Spleen (tissue), 7 donors: ENCODE measurements at regions not wholly inside any gene's neighbourhood (a gene's known extent, or its start where the extent isn't known, plus 50 kb on each side); places are given as distances from the start of the nearest gene placed in this dataset.

ENCODE experiments used
- POLR2A ChIP-seq, 3 donors: fragments of 450-650 bp; IDR thresholded peaks; one replicate each; pipeline ENCODE4 v1.5.1; 2017; ENCODE audit warnings: antibody characterized with exemption in 3 of 3, mild to moderate bottlenecking in 1 of 3
- POLR2AphosphoS5 ChIP-seq, 3 donors: sonication (generic); formaldehyde crosslinking; IDR thresholded peaks; one replicate each; pipeline ENCODE4 v1.5.1; 2017; ENCODE audit warnings: antibody characterized with exemption in 3 of 3
- TF ChIP-seq, protein P1 (sequence below), 11 experiments: fragments of 200-600 bp in 7 of 11; fragments of 450-650 bp in 4 of 11; sonication (generic) in 4 of 11; IDR thresholded peaks in 8 of 11; conservative IDR thresholded peaks in 3 of 11; 1 replicate in 7 of 11; 2 replicates in 4 of 11; pipeline versions ENCODE4 v1.4.0 to v1.8.0; 2016 to 2021; ENCODE audit warnings: antibody characterized with exemption in 11 of 11, inconsistent platforms in 4 of 11, mild to moderate bottlenecking in 1 of 11
- donor health status: DM: no; HTN: no; CAD: no; lungs with moderate emphysema.
- donor health status: DM: no; HTN: no; CAD: no.
- donor health status: DM: no; HTN: no; CAD: no.

DNA sequence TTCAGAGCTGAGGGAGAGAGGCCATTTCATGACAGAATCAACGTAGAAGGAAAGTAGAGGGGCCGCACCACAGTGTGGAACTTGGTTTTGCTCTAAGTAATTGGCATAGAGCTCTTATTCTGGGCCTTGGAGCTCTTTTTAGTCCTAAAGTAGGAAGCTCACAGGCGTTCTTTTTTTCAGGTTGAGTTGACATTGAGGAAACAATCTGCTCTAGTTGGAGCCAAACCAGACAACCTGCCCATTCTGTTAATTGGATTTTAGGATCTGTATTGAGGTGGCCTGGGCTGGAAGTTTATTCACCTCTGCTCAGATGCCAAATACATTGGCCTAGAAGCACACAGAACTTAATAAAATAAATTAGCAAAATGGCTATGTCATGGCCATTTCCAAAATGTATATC, 1093.9 kb downstream of the ADGRL2 start:
- TF ChIP-seq, protein P1, sequence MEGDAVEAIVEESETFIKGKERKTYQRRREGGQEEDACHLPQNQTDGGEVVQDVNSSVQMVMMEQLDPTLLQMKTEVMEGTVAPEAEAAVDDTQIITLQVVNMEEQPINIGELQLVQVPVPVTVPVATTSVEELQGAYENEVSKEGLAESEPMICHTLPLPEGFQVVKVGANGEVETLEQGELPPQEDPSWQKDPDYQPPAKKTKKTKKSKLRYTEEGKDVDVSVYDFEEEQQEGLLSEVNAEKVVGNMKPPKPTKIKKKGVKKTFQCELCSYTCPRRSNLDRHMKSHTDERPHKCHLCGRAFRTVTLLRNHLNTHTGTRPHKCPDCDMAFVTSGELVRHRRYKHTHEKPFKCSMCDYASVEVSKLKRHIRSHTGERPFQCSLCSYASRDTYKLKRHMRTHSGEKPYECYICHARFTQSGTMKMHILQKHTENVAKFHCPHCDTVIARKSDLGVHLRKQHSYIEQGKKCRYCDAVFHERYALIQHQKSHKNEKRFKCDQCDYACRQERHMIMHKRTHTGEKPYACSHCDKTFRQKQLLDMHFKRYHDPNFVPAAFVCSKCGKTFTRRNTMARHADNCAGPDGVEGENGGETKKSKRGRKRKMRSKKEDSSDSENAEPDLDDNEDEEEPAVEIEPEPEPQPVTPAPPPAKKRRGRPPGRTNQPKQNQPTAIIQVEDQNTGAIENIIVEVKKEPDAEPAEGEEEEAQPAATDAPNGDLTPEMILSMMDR (IDR thresholded peaks at IDR 0.05 in 8 of 11, conservative IDR thresholded peaks at IDR 0.05 in 3 of 11) = no peak
- TF ChIP-seq POLR2A (IDR thresholded peaks at IDR 0.05) (no peak), POLR2AphosphoS5 (IDR thresholded peaks at IDR 0.05) (no peak)
